ENCODE measurements at regions not wholly inside any gene's neighbourhood (a gene's known extent, or its start where the extent isn't known, plus 50 kb on each side); places are given as distances from the start of the nearest gene placed in this dataset.

- TF ChIP-seq POLR2A (IDR thresholded peaks at IDR 0.05) (no peak), POLR2AphosphoS5 (IDR thresholded peaks at IDR 0.05) (no peak)
Observed at GRCh38 chr20:8935878-8936277, 133.0 kb upstream of the PLCB4 start.

Data from upper lobe of left lung (tissue), 4 donors.